ENCODE measurements at regions not wholly inside any gene's neighbourhood (a gene's known extent, or its start where the extent isn't known, plus 50 kb on each side); places are given as distances from the start of the nearest gene placed in this dataset.
"Not testable (repeated sequence)": the region's sequence is repeated elsewhere in the genome, so short reads cannot be mapped to it uniquely, and the experiment has no call there.

GRCh38 chr2:200126680-200127079 lies 171.3 kb downstream of the MAIP1 start:
- H3K27me3 ChIP-seq (replicated peaks; ENCODE audit: control insufficient read depth, insufficient read depth, low read length); H3K36me3 ChIP-seq (ENCODE audit: control insufficient read depth, insufficient read depth, low read length, severe bottlenecking); H3K9ac ChIP-seq (ENCODE audit: low read length); DNase-seq (ENCODE audit: low read depth); H3K4me3 ChIP-seq (ENCODE audit: low read length); H3K9me3 ChIP-seq (ENCODE audit: control insufficient read depth, low read length): not testable (repeated sequence)
- H3K4me1 ChIP-seq (ENCODE audit: control insufficient read depth, insufficient read depth, low read length): peaks cover 28% of the 10 kb centered on the region

GRCh38 chr2:200127848-200128247 lies 172.5 kb downstream of the MAIP1 start:
- H3K9ac ChIP-seq (ENCODE audit: low read length): no peak overlapping the region
- no peaks in the 10 kb centered on the region for H3K27me3 ChIP-seq (replicated peaks; ENCODE audit: control insufficient read depth, insufficient read depth, low read length)
- H3K9me3 ChIP-seq (ENCODE audit: control insufficient read depth, low read length): no peaks in the 10 kb centered on the region
- H3K4me1 ChIP-seq (ENCODE audit: control insufficient read depth, insufficient read depth, low read length): peaks cover 28% of the 10 kb centered on the region
- peak; percentile 95 for DNase-seq (ENCODE audit: low read depth)
- no peak overlapping the region for H3K4me3 ChIP-seq (ENCODE audit: low read length)
- no peaks in the 10 kb centered on the region for H3K36me3 ChIP-seq (ENCODE audit: control insufficient read depth, insufficient read depth, low read length, severe bottlenecking)

DNA sequence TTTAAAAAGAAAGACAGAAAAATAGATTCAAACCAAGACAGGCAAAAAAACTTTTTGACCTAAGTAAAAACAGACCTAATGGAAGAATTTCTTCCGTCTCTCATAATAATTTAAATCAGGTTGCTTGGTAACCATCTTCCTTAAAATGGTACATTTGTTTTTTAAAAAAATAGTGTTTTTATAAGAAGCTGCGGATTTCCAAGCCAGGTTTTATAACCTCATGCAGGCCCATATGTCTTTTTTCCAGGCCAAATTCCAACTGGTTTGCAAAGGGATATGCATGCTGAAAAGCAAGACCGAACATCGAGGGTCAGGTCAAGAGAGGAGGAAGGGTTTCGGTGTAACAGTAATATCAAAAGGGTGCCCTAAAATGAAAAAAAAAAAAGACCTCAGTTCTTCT lies 172.9 kb downstream of the MAIP1 start:
- no peak overlapping the region for H3K9ac ChIP-seq (ENCODE audit: low read length)
- H3K4me1 ChIP-seq (ENCODE audit: control insufficient read depth, insufficient read depth, low read length): peaks cover 28% of the 10 kb centered on the region
- DNase-seq (ENCODE audit: low read depth): no peak
- no peak overlapping the region for H3K4me3 ChIP-seq (ENCODE audit: low read length)
- no peaks in the 10 kb centered on the region for H3K36me3 ChIP-seq (ENCODE audit: control insufficient read depth, insufficient read depth, low read length, severe bottlenecking)
- H3K27me3 ChIP-seq (replicated peaks; ENCODE audit: control insufficient read depth, insufficient read depth, low read length): no peaks in the 10 kb centered on the region
- no peaks in the 10 kb centered on the region for H3K9me3 ChIP-seq (ENCODE audit: control insufficient read depth, low read length)

- DNase-seq (ENCODE audit: low read depth): no peak
- H3K4me3 ChIP-seq (ENCODE audit: low read length): no peak overlapping the region
- H3K9ac ChIP-seq (ENCODE audit: low read length): no peak overlapping the region
- H3K4me1 ChIP-seq (ENCODE audit: control insufficient read depth, insufficient read depth, low read length): peaks cover 28% of the 10 kb centered on the region
- peaks cover 2% of the 10 kb centered on the region for H3K9me3 ChIP-seq (ENCODE audit: control insufficient read depth, low read length)
- no peaks in the 10 kb centered on the region for H3K27me3 ChIP-seq (replicated peaks; ENCODE audit: control insufficient read depth, insufficient read depth, low read length)
- H3K36me3 ChIP-seq (ENCODE audit: control insufficient read depth, insufficient read depth, low read length, severe bottlenecking): no peaks in the 10 kb centered on the region
Observed at GRCh38 chr2:200129721-200130462, 174.5 kb downstream of the MAIP1 start.

DNA sequence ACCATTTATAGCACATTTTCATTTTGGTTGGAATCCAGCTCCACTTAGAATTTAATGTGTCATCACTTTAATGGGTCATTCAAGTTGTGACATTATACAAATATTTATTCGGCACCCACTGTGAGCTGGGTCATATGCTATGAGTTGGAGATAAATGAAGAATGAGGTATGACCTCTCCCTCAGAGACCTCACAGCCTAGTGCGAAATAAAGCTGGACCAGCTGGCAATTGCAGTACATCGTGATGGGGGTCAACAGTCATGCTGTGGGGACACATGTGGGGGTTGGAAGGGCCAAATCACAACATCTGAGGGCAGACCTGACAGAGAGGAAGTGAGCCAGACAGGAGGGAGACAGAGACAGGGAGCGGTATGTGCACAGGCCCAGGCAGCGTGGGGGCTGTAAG lies 175.4 kb downstream of the MAIP1 start:
- no peak for DNase-seq (ENCODE audit: low read depth)
- Histone ChIP-seq H3K9me3 (ENCODE audit: control insufficient read depth, low read length) (peaks cover 6% of the 10 kb centered on the region), H3K9ac (ENCODE audit: low read length) (no peak overlapping the region), H3K4me1 (ENCODE audit: control insufficient read depth, insufficient read depth, low read length) (peaks cover 28% of the 10 kb centered on the region), H3K4me3 (ENCODE audit: low read length) (no peak overlapping the region), H3K36me3 (ENCODE audit: control insufficient read depth, insufficient read depth, low read length, severe bottlenecking) (no peaks in the 10 kb centered on the region), H3K27me3 (replicated peaks; ENCODE audit: control insufficient read depth, insufficient read depth, low read length) (no peaks in the 10 kb centered on the region)

DNA sequence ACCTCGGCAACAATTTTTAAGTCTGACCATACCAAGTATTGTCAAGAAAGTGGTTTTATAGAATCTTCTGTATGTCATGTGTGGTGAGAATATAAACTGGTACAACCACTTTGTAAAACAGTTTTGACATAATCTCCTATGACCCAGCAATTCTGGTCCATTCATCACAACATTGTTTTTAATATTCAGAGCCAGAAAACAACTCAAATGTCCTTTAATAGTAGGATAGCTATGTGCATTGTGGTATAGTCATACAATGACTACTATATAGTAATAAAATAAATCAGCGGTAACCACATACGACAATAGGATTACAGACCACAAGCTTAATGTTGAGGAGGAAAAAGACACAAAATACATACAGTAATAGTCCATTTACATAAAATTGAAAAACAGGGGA lies 175.2 kb upstream of the SPATS2L start:
- Histone ChIP-seq H3K4me3 (ENCODE audit: low read length) (no peak overlapping the region), H3K4me1 (ENCODE audit: control insufficient read depth, insufficient read depth, low read length) (peaks cover 28% of the 10 kb centered on the region), H3K9me3 (ENCODE audit: control insufficient read depth, low read length) (peaks cover 6% of the 10 kb centered on the region), H3K9ac (ENCODE audit: low read length) (no peak overlapping the region), H3K27me3 (replicated peaks; ENCODE audit: control insufficient read depth, insufficient read depth, low read length) (no peaks in the 10 kb centered on the region), H3K36me3 (ENCODE audit: control insufficient read depth, insufficient read depth, low read length, severe bottlenecking) (no peaks in the 10 kb centered on the region)
- DNase-seq (ENCODE audit: low read depth): no peak

GRCh38 chr2:200135082-200135481 lies 171.4 kb upstream of the SPATS2L start:
- Histone ChIP-seq H3K9ac (ENCODE audit: low read length) (no peak overlapping the region), H3K27me3 (replicated peaks; ENCODE audit: control insufficient read depth, insufficient read depth, low read length) (no peaks in the 10 kb centered on the region), H3K9me3 (ENCODE audit: control insufficient read depth, low read length) (peaks cover 6% of the 10 kb centered on the region), H3K4me1 (ENCODE audit: control insufficient read depth, insufficient read depth, low read length) (peaks cover 10% of the 10 kb centered on the region), H3K36me3 (ENCODE audit: control insufficient read depth, insufficient read depth, low read length, severe bottlenecking) (no peaks in the 10 kb centered on the region), H3K4me3 (ENCODE audit: low read length) (no peak overlapping the region)
- DNase-seq (ENCODE audit: low read depth): no peak

GRCh38 chr2:200136655-200137054 lies 169.8 kb upstream of the SPATS2L start:
- Histone ChIP-seq H3K4me3 (ENCODE audit: low read length) (no peak overlapping the region), H3K4me1 (ENCODE audit: control insufficient read depth, insufficient read depth, low read length) (no peaks in the 10 kb centered on the region), H3K9ac (ENCODE audit: low read length) (no peak overlapping the region), H3K27me3 (replicated peaks; ENCODE audit: control insufficient read depth, insufficient read depth, low read length) (no peaks in the 10 kb centered on the region), H3K36me3 (ENCODE audit: control insufficient read depth, insufficient read depth, low read length, severe bottlenecking) (no peaks in the 10 kb centered on the region), H3K9me3 (ENCODE audit: control insufficient read depth, low read length) (peaks cover 6% of the 10 kb centered on the region)
- DNase-seq (ENCODE audit: low read depth): no peak

DNA sequence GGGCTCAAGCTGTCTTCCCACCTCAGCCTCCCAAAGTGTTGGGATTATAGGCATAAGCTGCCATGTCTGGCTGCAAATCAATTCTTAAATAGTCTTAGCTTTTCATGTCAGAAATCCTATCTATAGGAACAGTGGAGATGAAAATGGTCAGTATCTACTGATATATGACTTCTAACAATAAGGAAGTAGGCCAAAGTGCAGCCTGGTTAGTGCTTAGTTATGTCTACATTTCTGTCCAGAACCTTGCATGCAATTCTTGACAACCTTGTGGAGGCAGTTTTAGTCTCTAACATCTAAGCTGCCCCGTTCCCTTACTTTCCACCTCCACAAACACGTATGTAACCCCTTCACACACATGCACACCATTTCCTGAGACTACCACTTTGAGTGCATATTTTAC lies 169.2 kb upstream of the SPATS2L start:
- Histone ChIP-seq H3K9me3 (ENCODE audit: control insufficient read depth, low read length) (peaks cover 6% of the 10 kb centered on the region), H3K27me3 (replicated peaks; ENCODE audit: control insufficient read depth, insufficient read depth, low read length) (no peaks in the 10 kb centered on the region), H3K4me3 (ENCODE audit: low read length) (no peak overlapping the region), H3K9ac (ENCODE audit: low read length) (no peak overlapping the region), H3K36me3 (ENCODE audit: control insufficient read depth, insufficient read depth, low read length, severe bottlenecking) (no peaks in the 10 kb centered on the region), H3K4me1 (ENCODE audit: control insufficient read depth, insufficient read depth, low read length) (no peaks in the 10 kb centered on the region)
- no peak for DNase-seq (ENCODE audit: low read depth)

- no peak overlapping the region for H3K4me3 ChIP-seq (ENCODE audit: low read length)
- no peaks in the 10 kb centered on the region for H3K36me3 ChIP-seq (ENCODE audit: control insufficient read depth, insufficient read depth, low read length, severe bottlenecking)
- H3K9me3 ChIP-seq (ENCODE audit: control insufficient read depth, low read length): peaks cover 6% of the 10 kb centered on the region
- H3K27me3 ChIP-seq (replicated peaks; ENCODE audit: control insufficient read depth, insufficient read depth, low read length): no peaks in the 10 kb centered on the region
- no peak for DNase-seq (ENCODE audit: low read depth)
- no peak overlapping the region for H3K9ac ChIP-seq (ENCODE audit: low read length)
- no peaks in the 10 kb centered on the region for H3K4me1 ChIP-seq (ENCODE audit: control insufficient read depth, insufficient read depth, low read length)
Observed at GRCh38 chr2:200137691-200138090, 168.8 kb upstream of the SPATS2L start.

GRCh38 chr2:200138391-200139124 lies 167.9 kb upstream of the SPATS2L start:
- peaks cover 6% of the 10 kb centered on the region for H3K9me3 ChIP-seq (ENCODE audit: control insufficient read depth, low read length)
- no peak overlapping the region for H3K4me3 ChIP-seq (ENCODE audit: low read length)
- H3K36me3 ChIP-seq (ENCODE audit: control insufficient read depth, insufficient read depth, low read length, severe bottlenecking): no peaks in the 10 kb centered on the region
- H3K27me3 ChIP-seq (replicated peaks; ENCODE audit: control insufficient read depth, insufficient read depth, low read length): no peaks in the 10 kb centered on the region
- DNase-seq (ENCODE audit: low read depth): peak; percentile 47
- no peak overlapping the region for H3K9ac ChIP-seq (ENCODE audit: low read length)
- H3K4me1 ChIP-seq (ENCODE audit: control insufficient read depth, insufficient read depth, low read length): no peaks in the 10 kb centered on the region
